GM12878 (cell line): ENCODE measurements at regions not wholly inside any gene's neighbourhood (a gene's known extent, or its start where the extent isn't known, plus 50 kb on each side); places are given as distances from the start of the nearest gene placed in this dataset.

Source experiments
- ATAC-seq: fragments of 200-7000 bp; cut with Tn5 transposase; 3 replicates; pipeline ENCODE4 v1.9.1; 2020; ENCODE audit warnings: mild to moderate bottlenecking, moderate library complexity
- BruUV-seq: library from RNA; stranded (reverse); fragments of 400-500 nt; replicated peaks from 2 replicates; lab custom pipeline; 2021; lab: Mats Ljungman, UMichigan
- CTCF ChIA-PET: fragments of 300-600 bp; sonication (Branson Sonifier 250); formaldehyde crosslinking; extraction: SDS; loops from one replicate; lab custom pipeline; 2021; ENCODE audit warnings: inconsistent platforms; lab: Yijun Ruan, JAX
- POLR2A ChIA-PET: fragments of 350-600 bp; formaldehyde crosslinking; extraction: SDS; loops from one replicate; lab custom pipeline; 2021; ENCODE audit warnings: inconsistent platforms; lab: Charles Lee
- RAD21 ChIA-PET: fragments of 300-600 bp; sonication (Branson Sonifier 250); formaldehyde crosslinking; loops from one replicate; lab custom pipeline; 2023; ENCODE audit warnings: antibody characterized with exemption; ENCODE audit not compliant: unreplicated experiment; lab: Charles Lee
- SMC1A ChIA-PET: fragments of 300-600 bp; sonication (Branson Sonifier 250); formaldehyde crosslinking; loops from one replicate; lab custom pipeline; 2023; ENCODE audit not compliant: unreplicated experiment, uncharacterized antibody; lab: Charles Lee
- DNase-seq: peaks from one replicate; pipeline ENCODE4 v3.0.0-alpha.2; 2011; ENCODE audit warnings: low read depth, low spot score
- FAIRE-seq: peaks from 3 replicates; lab custom pipeline; 2011; peaks lifted over from hg19 to GRCh38; lab: Jason Lieb, UNC
- H2AFZ ChIP-seq: 2 replicates; pipeline ENCODE4 v1.6.0; 2011; ENCODE audit warnings: low read depth, low read length, control low read depth; ENCODE audit not compliant: control insufficient read depth
- H3K27ac ChIP-seq: 2 replicates; pipeline ENCODE4 v1.5.1; 2011; ENCODE audit warnings: control low read depth; ENCODE audit not compliant: control insufficient read depth, insufficient read depth
- H3K27me3 ChIP-seq, 2 experiments: replicated peaks in 1 of 2; 2 replicates each; pipeline versions ENCODE4 v1.6.0 to v1.6.1; 2011; ENCODE audit warnings: low read length in 1 of 2; ENCODE audit not compliant: control insufficient read depth in 2 of 2, insufficient read depth in 2 of 2
- H3K36me3 ChIP-seq, 2 experiments: 2 replicates each; pipeline ENCODE4 v1.5.1; 2011; ENCODE audit warnings: low read length in 1 of 2; ENCODE audit not compliant: control insufficient read depth in 2 of 2, insufficient read depth in 2 of 2
- H3K4me1 ChIP-seq: 2 replicates; pipeline ENCODE4 v1.6.1; 2011; ENCODE audit warnings: mild to moderate bottlenecking, low read length, moderate library complexity, mixed read lengths; ENCODE audit not compliant: control insufficient read depth, insufficient read depth
- H3K4me2 ChIP-seq: 2 replicates; pipeline ENCODE4 v1.6.0; 2011; ENCODE audit warnings: control low read depth; ENCODE audit not compliant: control insufficient read depth, insufficient read depth
- H3K4me3 ChIP-seq: fragments of 200-600 bp; sonication (generic); 2 replicates; pipeline ENCODE4 v1.5.1; 2016
- H3K79me2 ChIP-seq: 2 replicates; pipeline ENCODE4 v1.6.0; 2011; ENCODE audit warnings: low read length; ENCODE audit not compliant: control insufficient read depth, insufficient read depth
- H3K9ac ChIP-seq: 2 replicates; pipeline ENCODE4 v1.8.0; 2011; ENCODE audit warnings: low read length, control low read depth, mixed read lengths; ENCODE audit not compliant: control insufficient read depth, insufficient read depth
- H3K9me3 ChIP-seq: replicated peaks from 3 replicates; pipeline ENCODE4 v1.5.1; 2011; ENCODE audit warnings: mild to moderate bottlenecking, low read length; ENCODE audit not compliant: control insufficient read depth, insufficient read depth
- H4K20me1 ChIP-seq: 2 replicates; pipeline ENCODE4 v1.6.0; 2011; ENCODE audit not compliant: control insufficient read depth, insufficient read depth
- CREM ChIP-seq: IDR thresholded peaks from 2 replicates; pipeline ENCODE4 v1.6.1; 2014; ENCODE audit warnings: antibody characterized with exemption, low read depth
- CTCF ChIP-seq, 3 experiments: IDR thresholded peaks in 2 of 3; conservative IDR thresholded peaks in 1 of 3; 2 replicates each; pipeline ENCODE4 v1.5.1; 2011; ENCODE audit warnings: low read depth in 3 of 3, low read length in 3 of 3, mild to moderate bottlenecking in 3 of 3, control low read depth in 2 of 3, moderate library complexity in 2 of 3, inconsistent platforms in 1 of 3, mixed read lengths in 1 of 3; ENCODE audit not compliant: control insufficient read depth in 2 of 3, insufficient read depth in 1 of 3; ENCODE audit errors: extremely low read depth in 1 of 3
- ETV6 ChIP-seq, 2 experiments: fragments of 450-650 bp in 1 of 2; IDR thresholded peaks in 1 of 2; conservative IDR thresholded peaks in 1 of 2; 2 replicates each; pipeline ENCODE4 v1.6.1; 2014; ENCODE audit warnings: antibody characterized with exemption in 1 of 2, borderline replicate concordance in 1 of 2, low read depth in 1 of 2, mild to moderate bottlenecking in 1 of 2, moderate library complexity in 1 of 2
- WGBS: methylation state at CpG from one replicate; pipeline ENCODE4 v1.1.6; 2016; ENCODE audit warnings: low lambda C conversion rate; ENCODE audit not compliant: insufficient replicate concordance, insufficient coverage; ENCODE audit errors: missing lambda C conversion rate; 5-methylcytosine and 5-hydroxymethylcytosine counted together
- in situ Hi-C: fragments of 300-500 bp; cut with MboI; formaldehyde crosslinking; loops from 9 replicates; pipeline ENCODE4 v1.14.3; 2018; ENCODE audit warnings: mixed read lengths
- intact Hi-C: fragments of 100-400 bp; cut with micrococcal nuclease; formaldehyde crosslinking; loops from one replicate; pipeline ENCODE4 v1.14.2; 2022; ENCODE audit not compliant: unreplicated experiment
- TF ChIP-seq, protein P1 (sequence below): fragments of 450-650 bp; IDR thresholded peaks from 2 replicates; pipeline ENCODE4 v1.6.1; 2016; ENCODE audit warnings: mild to moderate bottlenecking
- TF ChIP-seq, protein P2 (sequence below): IDR thresholded peaks from 2 replicates; pipeline ENCODE4 v1.6.1; 2012; ENCODE audit warnings: low read length, inconsistent platforms

GRCh38 chr3:151578495-151578894 lies 117.6 kb upstream of the IGSF10 start:
- FAIRE-seq (no peak), ATAC-seq (0 out of 3 replicates have a peak, but pooled peaks have one; percentile 35), DNase-seq (no peak)
- in situ Hi-C loops = no loop called here
- POLR2A ChIA-PET = no interaction called here
- H3K4me1 ChIP-seq = no peaks in the 10 kb centered on the region
- WGBS = 90% methylated on average over 1 of the region's 1 CpG
- no peak overlapping the region for H3K4me2 ChIP-seq
- no peak overlapping the region for H3K27ac ChIP-seq
- H3K79me2 ChIP-seq = no peaks in the 10 kb centered on the region
- no peak overlapping the region for H3K4me3 ChIP-seq
- no peak overlapping the region for H2AFZ ChIP-seq
- no peaks in the 10 kb centered on the region for H3K9me3 ChIP-seq
- SMC1A ChIA-PET = no interaction called here
- H3K36me3 ChIP-seq = no peaks in the 10 kb centered on the region
- RAD21 ChIA-PET = no interaction called here
- H4K20me1 ChIP-seq = no peaks in the 10 kb centered on the region
- BruUV-seq = no TSS peak
- TF ChIP-seq CREM = no peak
- TF ChIP-seq, protein P1, sequence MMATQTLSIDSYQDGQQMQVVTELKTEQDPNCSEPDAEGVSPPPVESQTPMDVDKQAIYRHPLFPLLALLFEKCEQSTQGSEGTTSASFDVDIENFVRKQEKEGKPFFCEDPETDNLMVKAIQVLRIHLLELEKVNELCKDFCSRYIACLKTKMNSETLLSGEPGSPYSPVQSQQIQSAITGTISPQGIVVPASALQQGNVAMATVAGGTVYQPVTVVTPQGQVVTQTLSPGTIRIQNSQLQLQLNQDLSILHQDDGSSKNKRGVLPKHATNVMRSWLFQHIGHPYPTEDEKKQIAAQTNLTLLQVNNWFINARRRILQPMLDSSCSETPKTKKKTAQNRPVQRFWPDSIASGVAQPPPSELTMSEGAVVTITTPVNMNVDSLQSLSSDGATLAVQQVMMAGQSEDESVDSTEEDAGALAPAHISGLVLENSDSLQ = no peak
- TF ChIP-seq, protein P2, sequence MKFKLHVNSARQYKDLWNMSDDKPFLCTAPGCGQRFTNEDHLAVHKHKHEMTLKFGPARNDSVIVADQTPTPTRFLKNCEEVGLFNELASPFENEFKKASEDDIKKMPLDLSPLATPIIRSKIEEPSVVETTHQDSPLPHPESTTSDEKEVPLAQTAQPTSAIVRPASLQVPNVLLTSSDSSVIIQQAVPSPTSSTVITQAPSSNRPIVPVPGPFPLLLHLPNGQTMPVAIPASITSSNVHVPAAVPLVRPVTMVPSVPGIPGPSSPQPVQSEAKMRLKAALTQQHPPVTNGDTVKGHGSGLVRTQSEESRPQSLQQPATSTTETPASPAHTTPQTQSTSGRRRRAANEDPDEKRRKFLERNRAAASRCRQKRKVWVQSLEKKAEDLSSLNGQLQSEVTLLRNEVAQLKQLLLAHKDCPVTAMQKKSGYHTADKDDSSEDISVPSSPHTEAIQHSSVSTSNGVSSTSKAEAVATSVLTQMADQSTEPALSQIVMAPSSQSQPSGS = no peak
- peak in 1 of 3 experiments; percentile 7; a peak in 1 of 6 replicates for TF ChIP-seq CTCF (IDR thresholded peaks at IDR 0.05 in 2 of 3, conservative IDR thresholded peaks at IDR 0.05 in 1 of 3; ENCODE audit: control insufficient read depth in 2 of 3, extremely low read depth in 1 of 3, insufficient read depth in 1 of 3, low read depth in 3 of 3, low read length in 3 of 3)
- no peak for TF ChIP-seq ETV6 (conservative IDR thresholded peaks at IDR 0.05 in 1 of 2, IDR thresholded peaks at IDR 0.05 in 1 of 2; ENCODE audit: borderline replicate concordance in 1 of 2, low read depth in 1 of 2)
- H3K9ac ChIP-seq = no peak overlapping the region
- CTCF ChIA-PET = interaction anchor here (1.6 kb wide), 1 partner anchor 19 kb away, joined by 3 read pairs; no protein-coding TSS in a partner anchor
- H3K27me3 ChIP-seq = no peaks in the 10 kb centered on the region
- intact Hi-C loops = no loop called here
